Prostate gland (tissue), 2 donors: ENCODE measurements at regions not wholly inside any gene's neighbourhood (a gene's known extent, or its start where the extent isn't known, plus 50 kb on each side); places are given as distances from the start of the nearest gene placed in this dataset.

Experiments
- CTCF ChIP-seq, 4 experiments: fragments of 200-600 bp in 2 of 4; fragments of 450-650 bp in 2 of 4; sonication (generic) in 2 of 4; IDR thresholded peaks; 1 replicate in 3 of 4; 2 replicates in 1 of 4; pipeline ENCODE4 v1.5.1; 2016 to 2019; ENCODE audit warnings: antibody characterized with exemption in 4 of 4, mild to moderate bottlenecking in 2 of 4, moderate library complexity in 2 of 4
- POLR2A ChIP-seq: fragments of 450-650 bp; IDR thresholded peaks from one replicate; pipeline ENCODE4 v1.6.1; 2016; ENCODE audit warnings: antibody characterized with exemption, mild to moderate bottlenecking

- TF ChIP-seq CTCF (IDR thresholded peaks at IDR 0.05) (no peak), POLR2A (no peak)
These were observed 135.6 kb upstream of the KCNJ15 start for GRCh38 chr21:38120984-38121855.
